IMR-90 (cell line): ENCODE measurements at regions not wholly inside any gene's neighbourhood (a gene's known extent, or its start where the extent isn't known, plus 50 kb on each side); places are given as distances from the start of the nearest gene placed in this dataset.

Experiments used
- ATAC-seq: fragments of 200-7000 bp; cut with Tn5 transposase; 2 replicates; pipeline ENCODE4 v1.9.1; 2020; ENCODE audit warnings: low read depth, mild to moderate bottlenecking, moderate library complexity
- BruUV-seq: library from RNA; stranded (reverse); fragments of 400-500 nt; replicated peaks from 2 replicates; lab custom pipeline; 2021; lab: Mats Ljungman, UMichigan
- CTCF ChIA-PET: fragments of 300-600 bp; formaldehyde crosslinking; extraction: SDS; loops from one replicate; lab custom pipeline; 2021; ENCODE audit warnings: antibody characterized with exemption; lab: Yijun Ruan, JAX
- POLR2A ChIA-PET: fragments of 300-600 bp; sonication (Branson Sonifier 250); formaldehyde crosslinking; loops from one replicate; lab custom pipeline; 2022; ENCODE audit warnings: antibody characterized with exemption; ENCODE audit not compliant: unreplicated experiment; lab: Charles Lee
- DNase-seq: peaks from one replicate; pipeline ENCODE4 v3.0.0; 2013
- H2AFZ ChIP-seq: replicated peaks from 2 replicates; pipeline ENCODE3; 2013; ENCODE audit warnings: low read length, mild to moderate bottlenecking; ENCODE audit not compliant: poor library complexity
- H2AK5ac ChIP-seq: 2 replicates; pipeline ENCODE4 v1.6.1; 2013; ENCODE audit warnings: low read depth, low read length, inconsistent platforms
- H2AK9ac ChIP-seq: replicated peaks from 2 replicates; pipeline ENCODE3; 2013; ENCODE audit warnings: mild to moderate bottlenecking, low read depth, low read length, moderate library complexity; ENCODE audit not compliant: poor library complexity
- H2BK120ac ChIP-seq: 2 replicates; pipeline ENCODE4 v1.6.1; 2013; ENCODE audit warnings: low read depth, low read length, inconsistent platforms
- H2BK15ac ChIP-seq: 3 replicates; pipeline ENCODE4 v1.6.1; 2013; ENCODE audit warnings: low read depth, low read length, inconsistent platforms
- H2BK20ac ChIP-seq: 2 replicates; pipeline ENCODE4 v1.6.1; 2013; ENCODE audit warnings: low read depth, mild to moderate bottlenecking, inconsistent platforms, low read length, moderate library complexity
- H2BK5ac ChIP-seq: 2 replicates; pipeline ENCODE4 v1.6.1; 2013; ENCODE audit warnings: mild to moderate bottlenecking, low read depth, low read length, inconsistent platforms; ENCODE audit not compliant: poor library complexity, severe bottlenecking
- H3K14ac ChIP-seq: replicated peaks from 2 replicates; pipeline ENCODE4 v1.6.1; 2013; ENCODE audit warnings: low read depth, low read length, inconsistent platforms
- H3K18ac ChIP-seq: 2 replicates; pipeline ENCODE4 v1.6.1; 2013; ENCODE audit warnings: low read depth, low read length, control low read depth
- H3K23ac ChIP-seq: 2 replicates; pipeline ENCODE4 v1.6.1; 2013; ENCODE audit warnings: low read depth, low read length, inconsistent platforms
- H3K27ac ChIP-seq: 2 replicates; pipeline ENCODE4 v1.5.1; 2013; ENCODE audit warnings: mild to moderate bottlenecking, control low read depth, low read length; ENCODE audit not compliant: insufficient read depth
- H3K27me3 ChIP-seq: 2 replicates; pipeline ENCODE4 v1.6.1; 2013; ENCODE audit warnings: low read length; ENCODE audit not compliant: control insufficient read depth, insufficient read depth
- H3K36me3 ChIP-seq: 2 replicates; pipeline ENCODE4 v1.6.1; 2013; ENCODE audit warnings: low read length, mixed read lengths; ENCODE audit not compliant: control insufficient read depth, insufficient read depth
- H3K4ac ChIP-seq: 2 replicates; pipeline ENCODE4 v1.6.1; 2013; ENCODE audit warnings: low read depth, low read length, inconsistent platforms
- H3K4me1 ChIP-seq: 2 replicates; pipeline ENCODE4 v1.6.1; 2013; ENCODE audit warnings: low read length, mixed read lengths; ENCODE audit not compliant: control insufficient read depth, insufficient read depth
- H3K4me2 ChIP-seq: 2 replicates; pipeline ENCODE4 v1.6.1; 2013; ENCODE audit warnings: low read depth, mild to moderate bottlenecking, control low read depth, low read length, moderate library complexity
- H3K4me3 ChIP-seq: 2 replicates; pipeline ENCODE4 v1.5.1; 2013; ENCODE audit warnings: low read depth, mild to moderate bottlenecking, control low read depth, low read length, moderate library complexity; ENCODE audit not compliant: insufficient read depth
- H3K56ac ChIP-seq: 2 replicates; pipeline ENCODE4 v1.6.1; 2013; ENCODE audit warnings: low read length, inconsistent platforms; ENCODE audit not compliant: insufficient read depth; ENCODE audit errors: extremely low read depth
- H3K79me1 ChIP-seq, 2 experiments: 2 replicates each; pipeline ENCODE4 v1.6.1; 2013; ENCODE audit warnings: low read length in 2 of 2, inconsistent platforms in 1 of 2, low read depth in 1 of 2
- H3K9ac ChIP-seq: 2 replicates; pipeline ENCODE4 v1.6.1; 2013; ENCODE audit warnings: low read depth, low read length, control low read depth
- H3K9me1 ChIP-seq: 2 replicates; pipeline ENCODE4 v1.6.1; 2013; ENCODE audit warnings: low read length, inconsistent platforms; ENCODE audit not compliant: insufficient read depth
- H3K9me3 ChIP-seq: 2 replicates; pipeline ENCODE4 v1.6.1; 2013; ENCODE audit warnings: low read length; ENCODE audit not compliant: control insufficient read depth, insufficient read depth
- H4K20me1 ChIP-seq: 2 replicates; pipeline ENCODE4 v1.6.1; 2013; ENCODE audit warnings: low read length, inconsistent platforms; ENCODE audit not compliant: insufficient read depth
- H4K5ac ChIP-seq: 2 replicates; pipeline ENCODE4 v1.6.1; 2013; ENCODE audit warnings: mild to moderate bottlenecking, low read depth, low read length, control low read depth
- H4K8ac ChIP-seq, 2 experiments: 2 replicates each; pipeline ENCODE4 v1.6.1; 2013; ENCODE audit warnings: low read depth in 2 of 2, low read length in 2 of 2, control low read depth in 1 of 2, inconsistent platforms in 1 of 2
- H4K91ac ChIP-seq: 2 replicates; pipeline ENCODE4 v1.6.1; 2013; ENCODE audit warnings: low read depth, low read length, inconsistent platforms; ENCODE audit not compliant: insufficient read depth
- BHLHE40 ChIP-seq: fragments of 150-350 bp; IDR thresholded peaks from 2 replicates; pipeline ENCODE4 v1.6.1; 2016; ENCODE audit warnings: mild to moderate bottlenecking, low read depth, low read length
- CHD1 ChIP-seq: IDR thresholded peaks from 2 replicates; pipeline ENCODE4 v1.6.1; 2012; ENCODE audit warnings: low read depth, low read length, improper control_type of control experiment
- MXI1 ChIP-seq: IDR thresholded peaks from 2 replicates; pipeline ENCODE4 v1.6.1; 2012; ENCODE audit warnings: low read depth, mild to moderate bottlenecking, low read length, moderate library complexity, borderline replicate concordance
- NFE2L2 ChIP-seq: fragments of 150-350 bp; IDR thresholded peaks from 2 replicates; pipeline ENCODE4 v1.6.1; 2016; ENCODE audit warnings: low read depth, mild to moderate bottlenecking, low read length
- RFX5 ChIP-seq: IDR thresholded peaks from 2 replicates; pipeline ENCODE4 v1.8.0; 2012; ENCODE audit warnings: low read depth, mild to moderate bottlenecking, low read length, moderate library complexity
- WGBS, 2 experiments: methylation state at CpG; one replicate each; pipeline versions ENCODE4 v1.1.5 to v1.1.7; 2013; ENCODE audit warnings: missing lambda C conversion rate in 2 of 2; ENCODE audit not compliant: insufficient read length in 1 of 2; ENCODE audit errors: extremely low coverage in 2 of 2; 5-methylcytosine and 5-hydroxymethylcytosine counted together
- dilution Hi-C: fragments of 300-500 bp; cut with HindIII; formaldehyde crosslinking; loops from one replicate; pipeline ENCODE4 v1.14.3; 2018; ENCODE audit warnings: low sequenced_read_pairs; ENCODE audit not compliant: unreplicated experiment
- in situ Hi-C: fragments of 300-500 bp; cut with MboI; formaldehyde crosslinking; loops from 3 replicates; pipeline ENCODE4 v1.14.3; 2019; ENCODE audit warnings: low sequenced_read_pairs, inconsistent platforms, mixed read lengths
- intact Hi-C: fragments of 100-400 bp; cut with micrococcal nuclease; formaldehyde crosslinking; loops from 2 replicates; pipeline ENCODE4 v1.10.0; 2022

- Histone ChIP-seq H3K23ac (no peak overlapping the region), H2AK5ac (no peak overlapping the region), H3K9me3 (no peaks in the 10 kb centered on the region), H3K56ac (no peak overlapping the region), H2BK120ac (no peak overlapping the region), H4K20me1 (no peaks in the 10 kb centered on the region), H3K79me1 (no peaks in the 10 kb centered on the region), H2BK5ac (no peak overlapping the region), H2AK9ac (no peak overlapping the region), H3K9me1 (no peaks in the 10 kb centered on the region), H3K4ac (no peak overlapping the region), H4K91ac (no peak overlapping the region), H3K27ac (no peak overlapping the region), H3K9ac (no peak overlapping the region), H2BK15ac (no peak overlapping the region), H4K5ac (no peak overlapping the region), H2BK20ac (no peak overlapping the region), H3K36me3 (no peaks in the 10 kb centered on the region), H2AFZ (no peak overlapping the region), H3K14ac (no peak overlapping the region), H3K27me3 (no peaks in the 10 kb centered on the region), H3K4me2 (no peak overlapping the region), H3K18ac (no peak overlapping the region), H4K8ac (no peak overlapping the region), H3K4me1 (no peaks in the 10 kb centered on the region), H3K4me3 (no peak overlapping the region)
- dilution Hi-C loops: no loop called here
- intact Hi-C loops: no loop called here
- ATAC-seq (no peak), DNase-seq (no peak)
- ChIA-PET POLR2A (no interaction called here), CTCF (no interaction called here)
- in situ Hi-C loops: no loop called here
- no CpG with 5 or more reads among the region's 4 CpGs for WGBS, 2 experiments
- TF ChIP-seq CHD1 (no peak), NFE2L2 (no peak), BHLHE40 (no peak), RFX5 (no peak), MXI1 (no peak)
- no TSS peak for BruUV-seq
Measured at GRCh38 chr14:49424436-49425331, 161.5 kb downstream of the RPS29 start.
